H1 (cell line): ENCODE measurements at regions not wholly inside any gene's neighbourhood (a gene's known extent, or its start where the extent isn't known, plus 50 kb on each side); places are given as distances from the start of the nearest gene placed in this dataset.

Experiments
- ASH2L ChIP-seq: fragments of 200-600, 300-600 bp; sonication (generic); IDR thresholded peaks from one replicate; pipeline ENCODE4 v1.7.1; 2017; ENCODE audit warnings: low read length
- BRCA1 ChIP-seq: IDR thresholded peaks from 2 replicates; pipeline ENCODE4 v1.6.1; 2012; ENCODE audit warnings: low read depth, low read length, improper control_type of control experiment
- CTCF ChIP-seq, 3 experiments: IDR thresholded peaks; 1 replicate in 2 of 3; 2 replicates in 1 of 3; pipeline versions ENCODE4 v1.5.1 to v1.6.1; 2011; ENCODE audit warnings: low read length in 3 of 3, mild to moderate bottlenecking in 3 of 3, inconsistent platforms in 2 of 3, low read depth in 1 of 3, moderate library complexity in 1 of 3; ENCODE audit not compliant: insufficient read depth in 1 of 3; ENCODE audit errors: control extremely low read depth in 1 of 3
- EZH2 ChIP-seq: fragments of 200-600 bp; sonication (generic); IDR thresholded peaks from 2 replicates; pipeline ENCODE4 v1.7.1; 2012; ENCODE audit warnings: low read depth, mild to moderate bottlenecking, moderate library complexity, low read length, inconsistent platforms; ENCODE audit not compliant: severe bottlenecking
- HDAC2 ChIP-seq, 2 experiments: fragments of 300-600 bp in 1 of 2; sonication (generic) in 1 of 2; IDR thresholded peaks; 2 replicates each; pipeline ENCODE4 v1.6.1; 2011 to 2012; ENCODE audit warnings: low read depth in 2 of 2, low read length in 2 of 2, mild to moderate bottlenecking in 2 of 2, moderate library complexity in 2 of 2, borderline replicate concordance in 1 of 2, inconsistent platforms in 1 of 2
- POLR2A ChIP-seq, 2 experiments: IDR thresholded peaks; 1 replicate in 1 of 2; 2 replicates in 1 of 2; pipeline ENCODE4 v1.6.1; 2011; ENCODE audit warnings: low read depth in 2 of 2, low read length in 2 of 2, mild to moderate bottlenecking in 2 of 2; ENCODE audit errors: control extremely low read depth in 1 of 2
- POLR2AphosphoS5 ChIP-seq: IDR thresholded peaks from 2 replicates; pipeline ENCODE4 v1.6.1; 2011; ENCODE audit warnings: low read depth, low read length
- SIN3A ChIP-seq, 2 experiments: IDR thresholded peaks in 1 of 2; conservative IDR thresholded peaks in 1 of 2; 2 replicates each; pipeline ENCODE4 v1.6.1; 2011 to 2012; ENCODE audit warnings: low read length in 2 of 2, improper control_type of control experiment in 1 of 2, low read depth in 1 of 2, mild to moderate bottlenecking in 1 of 2
- TBP ChIP-seq: IDR thresholded peaks from 2 replicates; pipeline ENCODE4 v1.6.1; 2011; ENCODE audit warnings: low read depth, low read length, improper control_type of control experiment
- TEAD4 ChIP-seq: IDR thresholded peaks from 2 replicates; pipeline ENCODE4 v1.6.1; 2012; ENCODE audit warnings: low read depth, low read length, inconsistent platforms, mixed read lengths

GRCh38 chr14:84806622-84807021, 723.3 kb upstream of the FLRT2 start:
- TF ChIP-seq POLR2AphosphoS5: no peak
- TF ChIP-seq CTCF (IDR thresholded peaks at IDR 0.05; ENCODE audit: control extremely low read depth in 1 of 3, insufficient read depth in 1 of 3, low read depth in 1 of 3, low read length in 3 of 3): no peak
- TF ChIP-seq POLR2A (IDR thresholded peaks at IDR 0.05; ENCODE audit: control extremely low read depth in 1 of 2, low read depth in 2 of 2, low read length in 2 of 2): no peak
- TF ChIP-seq SIN3A (conservative IDR thresholded peaks at IDR 0.05 in 1 of 2, IDR thresholded peaks at IDR 0.05 in 1 of 2; ENCODE audit: low read depth in 1 of 2, low read length in 2 of 2): no peak
- TF ChIP-seq EZH2: no peak
- TF ChIP-seq ASH2L: no peak
- TF ChIP-seq HDAC2 (IDR thresholded peaks at IDR 0.05; ENCODE audit: borderline replicate concordance in 1 of 2, low read depth in 2 of 2, low read length in 2 of 2): no peak
- TF ChIP-seq TEAD4: no peak
- no peak for TF ChIP-seq BRCA1
- TF ChIP-seq TBP: no peak
